ENCODE measurements at regions not wholly inside any gene's neighbourhood (a gene's known extent, or its start where the extent isn't known, plus 50 kb on each side); places are given as distances from the start of the nearest gene placed in this dataset.

GRCh38 chr11:82012276-82012675 is 721.4 kb downstream of the FAM181B start:
- H3K4me3 ChIP-seq: no peak overlapping the region
- H3K4me1 ChIP-seq: no peaks in the 10 kb centered on the region
- TF ChIP-seq POLR2A (IDR thresholded peaks at IDR 0.05): no peak
- no peak for TF ChIP-seq POLR2AphosphoS5 (IDR thresholded peaks at IDR 0.05)
- no peaks in the 10 kb centered on the region for H3K27me3 ChIP-seq
- no peaks in the 10 kb centered on the region for H3K36me3 ChIP-seq
- DNase-seq: no peak
- no peaks in the 10 kb centered on the region for H3K9me3 ChIP-seq
- no peak overlapping the region for H3K27ac ChIP-seq
- 30 to 65% methylated on average over 3 of the region's 3 CpGs for WGBS, 2 donors
- intact Hi-C loops (cut with DNase I): no loop called here

- Histone ChIP-seq H3K4me1 (no peaks in the 10 kb centered on the region), H3K4me3 (no peak overlapping the region), H3K9me3 (no peaks in the 10 kb centered on the region), H3K36me3 (no peaks in the 10 kb centered on the region), H3K27me3 (no peaks in the 10 kb centered on the region), H3K27ac (no peak overlapping the region)
- TF ChIP-seq POLR2AphosphoS5 (IDR thresholded peaks at IDR 0.05) (no peak), CTCF (IDR thresholded peaks at IDR 0.05) (no peak), EP300 (IDR thresholded peaks at IDR 0.05) (no peak), POLR2A (IDR thresholded peaks at IDR 0.05) (no peak)
- intact Hi-C loops (cut with DNase I): no loop called here
- no peak for DNase-seq
- 78 to 87% methylated on average over 2 of the region's 2 CpGs for WGBS, 2 donors
Observed at GRCh38 chr11:82009133-82009532, 724.5 kb downstream of the FAM181B start.

- TF ChIP-seq POLR2A (IDR thresholded peaks at IDR 0.05) (no peak), EP300 (IDR thresholded peaks at IDR 0.05) (no peak), CTCF (IDR thresholded peaks at IDR 0.05) (no peak), POLR2AphosphoS5 (IDR thresholded peaks at IDR 0.05) (no peak)
- no peak for DNase-seq
- Histone ChIP-seq H3K27me3 (no peaks in the 10 kb centered on the region), H3K4me3 (no peak overlapping the region), H3K36me3 (no peaks in the 10 kb centered on the region), H3K9me3 (no peaks in the 10 kb centered on the region), H3K27ac (no peak overlapping the region), H3K4me1 (no peaks in the 10 kb centered on the region)
- WGBS, 2 donors: 69 to 70% methylated on average over 6 of the region's 6 CpGs
- intact Hi-C loops (cut with DNase I): no loop called here
Observed at GRCh38 chr11:82007521-82007920, 726.1 kb downstream of the FAM181B start.

- Histone ChIP-seq H3K4me3 (no peak overlapping the region), H3K4me1 (no peaks in the 10 kb centered on the region), H3K9me3 (no peaks in the 10 kb centered on the region), H3K27ac (no peak overlapping the region), H3K27me3 (no peaks in the 10 kb centered on the region), H3K36me3 (no peaks in the 10 kb centered on the region)
- WGBS, 2 donors: 73 to 84% methylated on average over 4 of the region's 4 CpGs
- intact Hi-C loops (cut with DNase I): no loop called here
- no peak for DNase-seq
- TF ChIP-seq POLR2AphosphoS5 (IDR thresholded peaks at IDR 0.05): no peak
Observed at GRCh38 chr11:82004537-82005213, 729.0 kb downstream of the FAM181B start.

GRCh38 chr11:82003671-82004515 is 729.8 kb downstream of the FAM181B start:
- H3K9me3 ChIP-seq: no peaks in the 10 kb centered on the region
- 68 to 74% methylated on average over 7 of the region's 7 CpGs for whole genome bisulfite sequencing, 2 donors
- no peaks in the 10 kb centered on the region for H3K4me1 ChIP-seq
- no peak overlapping the region for H3K27ac ChIP-seq
- intact Hi-C loops (cut with DNase I): no loop called here
- H3K4me3 ChIP-seq: no peak overlapping the region
- no peaks in the 10 kb centered on the region for H3K36me3 ChIP-seq
- H3K27me3 ChIP-seq: no peaks in the 10 kb centered on the region
- DNase-seq: no peak
- TF ChIP-seq EP300 (IDR thresholded peaks at IDR 0.05): no peak
- TF ChIP-seq POLR2A (IDR thresholded peaks at IDR 0.05): no peak
- TF ChIP-seq CTCF (IDR thresholded peaks at IDR 0.05): no peak
- no peak for TF ChIP-seq POLR2AphosphoS5 (IDR thresholded peaks at IDR 0.05)

Measured in sigmoid colon (tissue), 6 donors.